NCI-H2171 treated with DMSO at 0.1 percent for 48 hours (cell line): ENCODE measurements at regions not wholly inside any gene's neighbourhood (a gene's known extent, or its start where the extent isn't known, plus 50 kb on each side); places are given as distances from the start of the nearest gene placed in this dataset.

Experiments used
- DNase-seq: peaks from one replicate; lab custom pipeline; 2025; lab: John Stamatoyannopoulos, UW

GRCh38 chr2:238985041-238985729 is 137.3 kb downstream of the TWIST2 start:
- DNase-seq = no peak

DNA sequence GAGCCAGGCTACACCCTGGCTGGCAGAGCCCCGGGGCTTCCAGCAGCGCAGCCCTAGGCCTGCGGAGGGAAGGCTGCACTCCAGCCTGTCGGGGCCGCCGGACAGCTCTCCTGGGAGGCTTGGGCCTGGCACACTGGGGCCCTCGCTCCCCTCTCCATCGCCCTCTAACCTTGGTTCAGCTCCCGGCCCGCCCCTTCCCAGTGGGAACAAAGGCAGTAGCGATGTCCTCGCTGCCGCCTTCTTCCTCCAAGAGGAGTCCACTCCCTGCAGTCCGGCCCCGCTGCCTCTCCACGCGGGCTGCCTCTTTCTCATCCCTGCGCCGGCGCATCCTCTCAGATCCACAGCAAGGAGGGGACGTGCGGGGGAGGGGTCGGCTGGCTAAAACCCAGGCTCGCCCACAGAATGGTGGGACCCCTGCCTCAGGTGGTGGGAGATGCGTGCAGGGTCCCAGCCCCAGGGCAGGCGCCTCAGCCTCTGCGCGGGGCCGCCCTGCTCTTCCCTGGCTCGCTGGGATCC is 138.1 kb downstream of the TWIST2 start:
- DNase-seq = no peak

DNA sequence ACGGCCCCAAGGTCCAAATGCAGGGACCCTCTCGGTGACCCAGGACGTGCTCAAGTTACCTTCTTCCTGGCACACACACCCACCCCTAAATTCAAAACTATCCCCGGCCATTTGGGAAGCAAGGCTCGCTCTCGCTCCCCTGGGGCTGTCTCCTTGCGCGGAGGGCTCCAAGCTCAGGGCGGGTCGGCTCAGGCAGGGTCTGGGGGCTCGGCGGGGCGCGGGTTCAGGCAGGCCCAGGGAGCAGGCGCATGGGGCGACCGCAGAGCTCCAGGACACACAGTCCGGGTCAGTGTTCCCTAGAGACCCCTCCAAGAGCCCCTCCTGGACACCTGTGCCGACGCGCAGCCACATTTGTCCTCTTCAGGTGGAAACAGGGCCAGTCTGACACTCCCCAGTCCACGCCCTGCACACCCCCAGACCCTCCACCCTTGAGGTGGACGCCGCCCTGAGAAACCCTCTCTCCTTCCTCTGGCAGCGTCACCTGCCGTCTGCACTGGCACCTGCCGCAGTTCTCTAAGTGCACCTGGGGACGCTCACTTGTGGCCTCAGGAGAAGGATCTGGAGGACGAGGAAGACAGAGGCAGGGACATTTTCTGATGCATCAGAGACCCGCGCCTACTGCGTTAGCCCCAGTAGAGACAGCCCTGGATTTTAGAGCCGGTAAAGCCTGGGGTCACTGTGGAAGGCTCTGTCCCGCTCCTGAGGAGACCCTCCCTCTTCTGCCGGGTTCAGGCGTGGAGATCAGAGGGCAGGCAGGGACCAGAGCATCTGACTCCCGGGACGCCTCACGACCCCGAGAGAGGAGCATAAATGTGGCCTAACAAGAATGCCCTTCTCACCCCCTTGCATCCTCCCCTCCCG is 138.8 kb downstream of the TWIST2 start:
- no peak for DNase-seq

DNA sequence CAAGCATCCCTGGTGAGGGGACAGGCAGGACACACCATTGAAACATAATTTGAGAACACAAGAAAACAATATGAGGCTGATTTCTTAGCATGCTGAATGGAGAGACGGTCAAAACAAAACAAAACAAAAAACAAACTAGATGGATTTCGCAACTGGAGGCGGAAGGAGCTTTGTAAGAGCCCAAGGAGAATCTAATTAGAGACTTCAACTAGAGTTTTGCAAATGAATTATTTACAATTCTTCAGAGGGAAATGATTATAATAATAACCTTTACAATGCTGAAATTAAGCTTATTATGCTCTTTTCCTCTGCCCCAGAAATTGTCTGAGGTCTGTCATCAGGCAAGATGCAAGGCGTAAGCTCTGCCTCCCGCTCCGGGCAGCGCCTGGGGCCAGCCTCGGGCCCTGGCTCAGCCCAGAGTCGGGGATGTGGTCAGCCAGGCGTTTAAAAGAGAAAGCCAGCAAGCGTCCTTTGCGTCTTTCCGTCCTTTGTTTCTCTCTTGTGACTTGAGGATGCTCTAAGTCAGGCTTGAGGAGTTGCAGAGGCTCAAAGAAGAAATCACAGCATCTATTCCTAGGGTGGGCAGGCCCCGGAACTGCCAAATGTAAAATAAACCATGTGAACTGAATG is 139.6 kb downstream of the TWIST2 start:
- DNase-seq = no peak

GRCh38 chr2:238988105-238988504 is 140.2 kb downstream of the TWIST2 start:
- DNase-seq = no peak

DNA sequence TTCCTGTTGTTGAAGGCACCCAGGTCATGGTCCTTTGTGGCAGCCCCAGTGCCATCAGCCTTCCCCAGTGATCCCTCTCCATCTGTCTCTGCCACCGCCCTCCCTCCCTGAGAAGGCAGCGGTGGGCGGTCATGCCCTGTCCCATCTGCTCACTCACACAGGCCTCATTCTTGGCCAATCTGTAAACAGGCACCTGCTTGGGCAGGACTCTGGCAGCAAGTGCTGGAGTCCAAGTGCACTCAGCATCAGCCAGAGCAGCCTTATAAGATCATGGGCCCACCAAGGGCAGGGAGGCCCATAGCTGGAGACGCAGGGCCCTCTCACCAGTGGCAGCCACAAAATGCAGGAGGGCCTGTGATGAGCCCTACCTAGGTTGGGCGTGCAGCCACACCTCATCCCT is 140.9 kb downstream of the TWIST2 start:
- DNase-seq = peak; percentile 24

DNA sequence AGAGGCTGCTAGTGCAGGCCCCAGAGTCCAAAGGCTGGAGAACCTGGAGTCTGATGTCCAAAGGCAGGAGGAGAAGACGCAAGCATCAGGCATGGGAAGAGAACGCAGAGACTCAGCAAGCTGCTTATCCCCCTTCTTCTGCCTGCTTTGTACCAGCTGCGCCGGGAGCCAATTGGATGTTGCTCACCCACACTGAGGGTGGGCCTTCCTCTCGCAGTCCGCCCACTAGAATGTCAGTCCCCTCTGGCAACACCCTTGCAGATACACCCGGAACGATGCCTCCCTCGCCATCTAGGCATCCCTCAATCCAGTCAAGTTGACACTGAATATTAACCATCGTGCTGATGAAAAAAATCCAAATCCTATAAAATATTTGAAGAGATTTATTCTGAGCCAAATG is 141.6 kb downstream of the TWIST2 start:
- no peak for DNase-seq

- DNase-seq = no peak
These were observed 146.5 kb downstream of the TWIST2 start for GRCh38 chr2:238994432-238994831.

- no peak for DNase-seq
These were observed 147.0 kb downstream of the TWIST2 start for GRCh38 chr2:238994876-238995275.

DNA sequence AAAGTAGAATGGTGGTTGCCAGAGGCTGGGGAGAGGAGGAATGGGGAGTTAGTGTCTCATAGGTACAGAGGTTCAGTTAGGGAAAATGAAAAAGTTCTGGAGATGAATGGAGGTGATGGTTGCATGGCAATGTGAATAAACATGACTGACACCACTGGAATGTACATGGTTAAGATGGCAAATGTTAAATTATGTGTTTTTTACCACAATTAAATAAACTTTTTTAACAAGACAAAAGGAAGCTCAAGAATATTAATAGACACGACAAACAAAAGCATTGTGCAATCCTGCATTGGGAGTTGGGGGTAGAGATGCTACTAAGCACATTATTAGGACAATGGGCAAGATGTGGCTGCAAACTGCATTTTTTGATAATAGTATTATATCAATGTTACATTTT is 147.7 kb downstream of the TWIST2 start:
- DNase-seq = no peak

DNA sequence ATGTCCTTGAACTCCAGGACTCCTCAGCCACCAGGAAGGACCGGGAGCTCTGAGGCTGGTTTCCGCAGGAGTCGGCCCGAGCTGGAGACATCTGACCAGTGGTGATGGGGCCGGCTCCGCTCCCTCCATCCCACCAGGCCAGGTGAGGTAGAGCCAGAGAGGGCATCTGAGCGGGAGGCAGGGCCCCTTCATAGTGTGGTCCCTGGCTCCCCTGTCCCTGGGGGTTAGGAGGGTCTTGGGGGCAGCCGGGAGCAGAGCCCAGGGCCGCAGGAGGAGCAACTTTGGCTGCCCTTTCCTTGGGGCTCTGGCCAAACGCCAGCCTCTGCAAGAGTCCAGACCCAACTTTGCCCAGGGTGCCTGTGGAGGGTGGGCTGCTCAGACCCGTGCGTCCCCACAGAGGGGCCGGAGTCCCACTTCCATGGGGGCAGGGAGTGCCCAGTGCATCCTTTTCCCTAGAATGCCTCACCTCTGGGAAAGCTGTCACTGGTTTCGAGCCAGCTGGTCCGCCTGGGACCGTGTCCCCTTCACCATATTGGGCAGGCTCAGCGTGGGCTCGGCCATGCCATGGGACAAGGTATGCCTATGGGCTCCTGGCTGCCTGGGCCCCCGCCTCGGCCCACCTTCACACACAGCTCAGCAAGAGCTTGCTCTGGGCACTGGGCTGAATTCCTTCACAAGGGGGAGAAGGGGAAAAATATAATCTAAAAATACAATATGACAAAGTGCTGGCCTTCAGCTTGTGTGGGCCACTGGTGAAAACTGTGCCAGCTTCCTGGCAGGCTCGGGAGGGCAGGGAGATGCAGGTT is 148.6 kb downstream of the TWIST2 start:
- DNase-seq = no peak

DNA sequence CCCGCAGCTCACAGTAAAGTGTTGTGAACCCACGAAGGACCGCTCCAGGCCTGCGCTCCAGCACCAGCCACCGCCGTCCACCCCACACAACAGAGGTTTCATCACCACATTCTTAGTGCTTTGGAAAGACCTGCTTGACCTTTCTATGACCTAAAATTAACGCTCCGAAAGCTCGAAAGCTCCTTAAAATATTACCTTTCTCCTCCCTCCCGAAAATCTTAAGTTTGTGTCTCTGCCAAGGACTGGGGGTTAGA is 149.2 kb downstream of the TWIST2 start:
- DNase-seq = no peak

DNA sequence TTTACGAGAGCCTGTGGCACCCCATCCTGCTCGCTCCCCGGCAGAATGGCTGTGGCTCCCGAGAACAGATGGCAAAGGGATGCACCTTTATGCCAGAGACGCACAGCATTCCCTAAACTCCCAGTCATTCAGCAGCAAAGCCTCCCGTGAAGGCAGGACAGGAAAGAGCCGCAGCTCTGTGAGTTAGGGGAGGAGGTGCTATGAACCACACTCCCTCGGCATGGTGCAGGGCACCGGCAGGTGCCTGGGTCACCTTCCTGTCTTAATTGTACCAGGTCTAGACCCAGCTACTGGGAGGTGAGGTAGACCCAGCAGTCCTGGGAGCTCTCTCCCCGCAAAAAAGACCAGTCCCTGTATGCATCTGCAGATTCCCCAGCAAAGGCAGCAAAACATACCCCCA is 149.8 kb downstream of the TWIST2 start:
- peak; percentile 10 for DNase-seq
